ENCODE measurements at regions not wholly inside any gene's neighbourhood (a gene's known extent, or its start where the extent isn't known, plus 50 kb on each side); places are given as distances from the start of the nearest gene placed in this dataset.
"Not testable (repeated sequence)": the region's sequence is repeated elsewhere in the genome, so short reads cannot be mapped to it uniquely, and the experiment has no call there.

- no peaks in the 10 kb centered on the region for H3K4me1 Mint-ChIP-seq
- intact Hi-C loops (cut with micrococcal nuclease) = no loop called here
Measured at GRCh38 chr11:112658431-112658878, 302.8 kb upstream of the NCAM1 start.

GRCh38 chr11:112661146-112661545 is 300.1 kb upstream of the NCAM1 start:
- H3K4me3 Mint-ChIP-seq = no peak overlapping the region
- no peaks in the 10 kb centered on the region for H3K36me3 Mint-ChIP-seq (ENCODE audit: low read depth)
- H3K4me1 Mint-ChIP-seq = no peaks in the 10 kb centered on the region
- intact Hi-C loops (cut with micrococcal nuclease) = no loop called here
- DNase-seq = no peak
- no peaks in the 10 kb centered on the region for H3K27me3 Mint-ChIP-seq
- no peaks in the 10 kb centered on the region for H3K9me3 Mint-ChIP-seq
- no peak overlapping the region for H3K27ac Mint-ChIP-seq

More at GRCh38 chr11:112658431-112658878, 302.8 kb upstream of the NCAM1 start:
- Mint-ChIP-seq H3K36me3 (ENCODE audit: low read depth) (no peaks in the 10 kb centered on the region), H3K4me3 (no peak overlapping the region), H3K27ac (no peak overlapping the region), H3K9me3 (no peaks in the 10 kb centered on the region), H3K27me3 (no peaks in the 10 kb centered on the region)
- DNase-seq = no peak

GRCh38 chr11:112661571-112661970 is 299.6 kb upstream of the NCAM1 start:
- no peaks in the 10 kb centered on the region for H3K4me1 Mint-ChIP-seq
- no peaks in the 10 kb centered on the region for H3K27me3 Mint-ChIP-seq
- intact Hi-C loops (cut with micrococcal nuclease) = no loop called here
- H3K9me3 Mint-ChIP-seq = no peaks in the 10 kb centered on the region
- no peak overlapping the region for H3K4me3 Mint-ChIP-seq
- no peak for DNase-seq
- H3K36me3 Mint-ChIP-seq (ENCODE audit: low read depth) = no peaks in the 10 kb centered on the region
- no peak overlapping the region for H3K27ac Mint-ChIP-seq

DNA sequence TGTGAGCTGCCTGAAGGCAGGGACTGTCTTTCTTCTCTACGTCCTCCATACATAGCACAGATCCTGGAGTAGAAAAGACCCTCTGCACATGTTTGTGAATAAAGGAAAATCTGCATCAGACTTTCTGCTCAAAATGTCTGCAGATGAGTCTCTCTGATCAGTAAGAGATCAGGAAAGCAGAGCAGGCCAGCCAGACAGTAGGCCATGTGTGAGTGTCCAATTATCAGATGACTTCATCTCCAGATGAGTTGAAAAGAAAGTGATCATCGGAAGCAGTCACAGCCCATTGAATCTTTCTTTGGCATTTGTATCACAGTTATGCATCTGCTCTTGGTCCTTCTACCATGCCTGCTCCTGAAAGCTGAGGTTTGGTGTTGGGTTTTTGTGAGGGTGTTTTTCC is 298.7 kb upstream of the NCAM1 start:
- Mint-ChIP-seq H3K9me3 (no peaks in the 10 kb centered on the region), H3K27ac (no peak overlapping the region), H3K4me1 (no peaks in the 10 kb centered on the region), H3K27me3 (no peaks in the 10 kb centered on the region), H3K36me3 (ENCODE audit: low read depth) (no peaks in the 10 kb centered on the region), H3K4me3 (no peak overlapping the region)
- DNase-seq = no peak
- intact Hi-C loops (cut with micrococcal nuclease) = no loop called here

GRCh38 chr11:112663947-112664634 is 297.1 kb upstream of the NCAM1 start:
- Mint-ChIP-seq H3K36me3 (ENCODE audit: low read depth) (no peaks in the 10 kb centered on the region), H3K4me3 (no peak overlapping the region), H3K27me3 (no peaks in the 10 kb centered on the region), H3K4me1 (no peaks in the 10 kb centered on the region), H3K9me3 (no peaks in the 10 kb centered on the region), H3K27ac (no peak overlapping the region)
- intact Hi-C loops (cut with micrococcal nuclease) = no loop called here
- DNase-seq = no peak

GRCh38 chr11:112665291-112665690 is 295.9 kb upstream of the NCAM1 start:
- Mint-ChIP-seq H3K4me1 (no peaks in the 10 kb centered on the region), H3K9me3 (no peaks in the 10 kb centered on the region), H3K27ac (no peak overlapping the region), H3K36me3 (ENCODE audit: low read depth) (no peaks in the 10 kb centered on the region), H3K4me3 (no peak overlapping the region), H3K27me3 (no peaks in the 10 kb centered on the region)
- intact Hi-C loops (cut with micrococcal nuclease) = no loop called here
- no peak for DNase-seq

DNA sequence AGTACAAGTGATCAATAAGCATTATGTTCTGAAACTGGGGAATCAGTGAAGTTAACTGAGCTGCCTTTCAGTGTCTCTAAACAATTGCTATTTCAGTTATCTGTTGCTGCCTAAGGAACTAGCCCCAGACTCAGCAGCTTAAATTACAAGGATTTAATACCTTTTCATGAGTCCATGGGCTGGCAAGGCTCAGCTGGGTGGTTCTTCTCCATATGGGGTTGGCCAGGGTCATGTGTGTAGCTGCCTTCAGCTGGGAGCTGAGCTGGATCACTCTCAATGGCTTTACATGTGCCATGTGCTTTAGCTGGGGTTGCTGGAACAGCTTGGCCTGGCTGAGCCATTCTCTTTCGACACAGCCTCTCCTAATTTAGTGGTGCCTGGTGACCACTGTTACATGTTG is 295.0 kb upstream of the NCAM1 start:
- Mint-ChIP-seq H3K27me3 (no peaks in the 10 kb centered on the region), H3K36me3 (ENCODE audit: low read depth) (no peaks in the 10 kb centered on the region), H3K4me3 (no peak overlapping the region), H3K27ac (no peak overlapping the region), H3K9me3 (no peaks in the 10 kb centered on the region), H3K4me1 (no peaks in the 10 kb centered on the region)
- intact Hi-C loops (cut with micrococcal nuclease) = no loop called here
- no peak for DNase-seq

GRCh38 chr11:112670806-112671570 is 290.2 kb upstream of the NCAM1 start:
- H3K27me3 Mint-ChIP-seq = no peaks in the 10 kb centered on the region
- intact Hi-C loops (cut with micrococcal nuclease) = no loop called here
- H3K4me3 Mint-ChIP-seq = no peak overlapping the region
- H3K27ac Mint-ChIP-seq = no peak overlapping the region
- H3K9me3 Mint-ChIP-seq = no peaks in the 10 kb centered on the region
- H3K4me1 Mint-ChIP-seq = no peaks in the 10 kb centered on the region
- DNase-seq = no peak
- H3K36me3 Mint-ChIP-seq (ENCODE audit: low read depth) = no peaks in the 10 kb centered on the region

- H3K4me3 Mint-ChIP-seq; intact Hi-C loops (cut with micrococcal nuclease); H3K36me3 Mint-ChIP-seq (ENCODE audit: low read depth): not testable (repeated sequence)
Measured at GRCh38 chr11:112673401-112673800, 287.8 kb upstream of the NCAM1 start.

DNA sequence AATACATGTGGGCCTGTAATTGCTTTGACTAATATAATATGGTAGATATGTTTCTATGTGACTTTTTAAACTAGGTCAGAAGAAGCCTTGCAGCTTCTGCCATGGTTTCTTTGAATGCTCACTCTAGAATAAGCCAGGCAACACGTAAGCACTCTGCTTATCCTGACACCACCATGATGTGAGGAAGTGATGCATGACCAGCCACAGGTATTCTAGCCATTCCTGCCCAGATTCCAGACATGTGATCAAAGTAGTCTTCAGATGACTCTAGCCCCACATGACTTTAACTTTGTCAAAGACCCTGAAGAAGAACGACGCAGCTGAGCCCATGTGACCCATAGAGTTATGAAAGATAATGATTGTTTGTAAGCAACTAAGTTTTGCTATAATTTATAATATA is 276.1 kb upstream of the NCAM1 start:
- H3K4me1 Mint-ChIP-seq = no peaks in the 10 kb centered on the region
- DNase-seq = no peak
- no peaks in the 10 kb centered on the region for H3K9me3 Mint-ChIP-seq
- H3K4me3 Mint-ChIP-seq = no peak overlapping the region
- H3K27ac Mint-ChIP-seq = no peak overlapping the region
- no peaks in the 10 kb centered on the region for H3K27me3 Mint-ChIP-seq
- no peaks in the 10 kb centered on the region for H3K36me3 Mint-ChIP-seq (ENCODE audit: low read depth)
- intact Hi-C loops (cut with micrococcal nuclease) = no loop called here

More at GRCh38 chr11:112673401-112673800, 287.8 kb upstream of the NCAM1 start:
- not testable (repeated sequence) for H3K4me1 Mint-ChIP-seq, H3K9me3 Mint-ChIP-seq, DNase-seq, H3K27ac Mint-ChIP-seq, H3K27me3 Mint-ChIP-seq

DNA sequence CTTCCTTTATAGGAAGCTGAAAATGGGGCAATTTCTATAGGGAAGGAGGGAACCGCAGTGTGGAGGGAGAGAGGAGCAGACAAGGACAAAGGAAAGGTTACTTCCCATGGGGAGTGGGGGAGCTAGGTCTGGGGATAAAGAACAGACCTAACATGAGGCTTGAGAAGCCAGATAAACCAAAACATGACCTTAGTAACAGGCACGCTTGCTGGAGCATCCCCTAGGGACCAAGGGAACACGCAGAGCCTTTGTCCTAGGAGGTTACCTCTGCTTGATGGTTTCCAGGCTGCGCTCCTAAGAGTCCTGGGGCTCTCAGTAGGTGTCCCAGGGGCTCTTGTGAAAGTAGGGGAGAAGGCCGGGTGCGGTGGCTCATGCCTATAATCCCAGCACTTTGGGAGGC is 271.4 kb upstream of the NCAM1 start:
- Mint-ChIP-seq H3K9me3 (no peaks in the 10 kb centered on the region), H3K27me3 (no peaks in the 10 kb centered on the region), H3K36me3 (ENCODE audit: low read depth) (no peaks in the 10 kb centered on the region), H3K4me1 (no peaks in the 10 kb centered on the region), H3K27ac (no peak overlapping the region), H3K4me3 (no peak overlapping the region)
- no peak for DNase-seq
- intact Hi-C loops (cut with micrococcal nuclease) = no loop called here

DNA sequence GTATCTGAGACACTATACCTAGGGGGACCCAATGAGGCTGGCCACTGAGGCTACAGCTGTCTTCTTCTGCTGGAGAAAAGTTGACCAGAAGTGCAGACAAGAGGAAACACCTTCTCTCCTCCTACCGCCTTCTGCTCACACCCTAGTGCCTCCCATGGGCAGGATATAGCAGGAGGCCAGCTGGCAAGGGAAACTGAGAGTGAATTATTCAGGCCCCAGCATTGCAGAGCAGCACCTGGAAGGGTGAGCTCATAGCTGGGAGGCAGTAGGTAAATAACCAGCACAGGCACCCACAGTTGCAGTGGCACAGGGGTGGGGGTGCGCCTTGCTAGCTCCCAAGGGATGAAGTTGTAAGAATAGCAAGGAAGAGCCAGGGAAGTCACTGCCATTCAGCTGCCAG is 267.4 kb upstream of the NCAM1 start:
- intact Hi-C loops (cut with micrococcal nuclease) = no loop called here
- H3K4me1 Mint-ChIP-seq = no peaks in the 10 kb centered on the region
- no peaks in the 10 kb centered on the region for H3K36me3 Mint-ChIP-seq (ENCODE audit: low read depth)
- H3K27ac Mint-ChIP-seq = no peak overlapping the region
- H3K9me3 Mint-ChIP-seq = no peaks in the 10 kb centered on the region
- DNase-seq = no peak
- no peaks in the 10 kb centered on the region for H3K27me3 Mint-ChIP-seq
- no peak overlapping the region for H3K4me3 Mint-ChIP-seq

GRCh38 chr11:112694245-112694644 is 267.0 kb upstream of the NCAM1 start:
- Mint-ChIP-seq H3K9me3 (no peaks in the 10 kb centered on the region), H3K4me3 (no peak overlapping the region), H3K27ac (no peak overlapping the region), H3K36me3 (ENCODE audit: low read depth) (no peaks in the 10 kb centered on the region), H3K4me1 (no peaks in the 10 kb centered on the region), H3K27me3 (no peaks in the 10 kb centered on the region)
- no peak for DNase-seq
- intact Hi-C loops (cut with micrococcal nuclease) = no loop called here

DNA sequence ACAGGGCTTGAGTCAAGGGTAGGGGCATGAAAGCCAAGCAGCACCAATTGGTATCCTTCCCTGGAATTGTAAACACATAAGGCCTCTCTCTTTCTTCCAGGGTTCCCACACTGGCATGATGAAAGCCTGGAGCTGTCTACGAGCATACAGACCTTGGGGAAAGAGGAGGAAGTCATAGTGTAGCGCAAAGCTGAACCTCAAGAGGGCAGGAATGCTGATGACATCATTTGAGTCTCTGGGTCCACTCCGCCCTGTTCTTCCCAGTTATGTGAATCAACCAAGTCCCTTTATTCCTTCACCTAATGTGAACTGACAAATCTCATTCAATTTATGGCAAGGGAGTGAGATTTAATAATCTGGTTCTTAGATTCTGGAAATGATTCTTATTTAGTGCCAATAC is 266.4 kb upstream of the NCAM1 start:
- intact Hi-C loops (cut with micrococcal nuclease) = no loop called here
- no peaks in the 10 kb centered on the region for H3K36me3 Mint-ChIP-seq (ENCODE audit: low read depth)
- no peaks in the 10 kb centered on the region for H3K4me1 Mint-ChIP-seq
- H3K27me3 Mint-ChIP-seq = no peaks in the 10 kb centered on the region
- no peak overlapping the region for H3K4me3 Mint-ChIP-seq
- H3K27ac Mint-ChIP-seq = no peak overlapping the region
- H3K9me3 Mint-ChIP-seq = no peaks in the 10 kb centered on the region
- no peak for DNase-seq

Data from activated CD4-positive, alpha-beta T cell treated with anti-CD3 and anti-CD28 coated beads, Interleukin-2, amount 10 ng/mL, durations not matched to agents 24 days and 14 days (primary cell).